Tibial artery (tissue), 4 donors: ENCODE measurements at regions not wholly inside any gene's neighbourhood (a gene's known extent, or its start where the extent isn't known, plus 50 kb on each side); places are given as distances from the start of the nearest gene placed in this dataset.

Experiments used
- DNase-seq, 2 donors: peaks; one replicate each; pipeline ENCODE4 v3.0.0-alpha.2; 2019
- H3K27ac ChIP-seq, 2 donors: fragments of 200-600 bp; sonication (generic) in 1 of 2; 1 replicate in 1 of 2; 2 replicates in 1 of 2; pipeline ENCODE4 v1.5.1; 2018 to 2019; ENCODE audit warnings: mild to moderate bottlenecking in 1 of 2
- H3K27me3 ChIP-seq, 2 donors: fragments of 200-600 bp; sonication (generic) in 1 of 2; one replicate each; pipeline versions ENCODE4 v1.5.1 to v1.6.0; 2016 to 2019
- H3K36me3 ChIP-seq, 3 donors: fragments of 200-600 bp; sonication (generic) in 2 of 3; one replicate each; pipeline ENCODE4 v1.5.1; 2016 to 2019; ENCODE audit warnings: mild to moderate bottlenecking in 2 of 3
- H3K4me1 ChIP-seq, 4 donors: fragments of 200-600 bp; sonication (generic) in 2 of 4; 1 replicate in 3 of 4; 2 replicates in 1 of 4; pipeline ENCODE4 v1.5.1; 2016 to 2019
- H3K4me3 ChIP-seq, 2 donors: fragments of 200-600 bp; sonication (generic) in 1 of 2; 1 replicate in 1 of 2; 2 replicates in 1 of 2; pipeline ENCODE4 v1.5.1; 2018 to 2019; ENCODE audit warnings: mild to moderate bottlenecking in 2 of 2
- H3K9me3 ChIP-seq, 3 donors: fragments of 200-600 bp; sonication (generic) in 1 of 3; one replicate each; pipeline ENCODE4 v1.5.1; 2016 to 2019
- intact Hi-C: fragments of 100-400 bp; cut with DNase I; formaldehyde crosslinking; loops from one replicate; pipeline ENCODE4 v1.15.0; 2023; ENCODE audit warnings: low total_unique reads
- TF ChIP-seq, protein P1 (sequence below), 2 experiments: fragments of 200-600 bp in 1 of 2; fragments of 450-650 bp in 1 of 2; IDR thresholded peaks; one replicate each; pipeline ENCODE4 v1.5.1; 2017 to 2019; ENCODE audit warnings: antibody characterized with exemption in 2 of 2, mild to moderate bottlenecking in 1 of 2, moderate library complexity in 1 of 2

DNA sequence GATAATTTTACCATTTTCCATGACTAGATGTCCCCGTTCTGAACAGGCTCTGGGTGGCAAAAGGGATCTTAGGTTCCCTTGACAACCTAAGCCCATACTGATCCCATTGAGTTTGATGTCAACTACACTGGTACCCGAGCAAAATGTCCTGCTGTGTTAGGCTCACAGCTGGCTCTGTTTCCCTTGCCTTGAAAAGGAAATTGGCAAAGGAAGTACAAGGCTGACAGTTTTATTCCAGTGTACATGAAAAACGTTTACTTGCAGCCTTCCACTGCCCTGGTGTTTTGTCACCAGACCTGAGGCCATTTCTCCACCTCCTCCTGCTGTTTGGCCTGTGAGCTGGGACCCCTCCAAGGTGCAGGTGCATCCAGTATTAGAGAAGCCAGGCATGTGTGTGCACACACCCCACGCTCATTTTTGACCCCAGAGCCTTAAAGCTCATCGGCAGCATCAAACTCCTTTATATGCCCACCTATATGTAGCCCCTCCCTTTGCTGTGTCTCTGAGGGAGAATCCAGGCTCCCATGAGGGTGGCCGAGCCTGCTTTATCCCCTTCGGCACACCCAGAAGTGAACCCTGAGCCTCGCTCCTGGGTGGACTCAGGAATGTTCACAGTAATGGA, 171.3 kb downstream of the NDUFA10 start:
- Histone ChIP-seq H3K27ac (no peak overlapping the region), H3K36me3 (no peaks in the 10 kb centered on the region), H3K4me3 (no peak overlapping the region), H3K4me1 (no peaks in the 10 kb centered on the region), H3K27me3 (peaks cover 0 to 4% of the 10 kb centered on the region in 2 donors), H3K9me3 (peaks cover 0 to 24% (median 19%) of the 10 kb centered on the region in 3 donors)
- TF ChIP-seq, protein P1, sequence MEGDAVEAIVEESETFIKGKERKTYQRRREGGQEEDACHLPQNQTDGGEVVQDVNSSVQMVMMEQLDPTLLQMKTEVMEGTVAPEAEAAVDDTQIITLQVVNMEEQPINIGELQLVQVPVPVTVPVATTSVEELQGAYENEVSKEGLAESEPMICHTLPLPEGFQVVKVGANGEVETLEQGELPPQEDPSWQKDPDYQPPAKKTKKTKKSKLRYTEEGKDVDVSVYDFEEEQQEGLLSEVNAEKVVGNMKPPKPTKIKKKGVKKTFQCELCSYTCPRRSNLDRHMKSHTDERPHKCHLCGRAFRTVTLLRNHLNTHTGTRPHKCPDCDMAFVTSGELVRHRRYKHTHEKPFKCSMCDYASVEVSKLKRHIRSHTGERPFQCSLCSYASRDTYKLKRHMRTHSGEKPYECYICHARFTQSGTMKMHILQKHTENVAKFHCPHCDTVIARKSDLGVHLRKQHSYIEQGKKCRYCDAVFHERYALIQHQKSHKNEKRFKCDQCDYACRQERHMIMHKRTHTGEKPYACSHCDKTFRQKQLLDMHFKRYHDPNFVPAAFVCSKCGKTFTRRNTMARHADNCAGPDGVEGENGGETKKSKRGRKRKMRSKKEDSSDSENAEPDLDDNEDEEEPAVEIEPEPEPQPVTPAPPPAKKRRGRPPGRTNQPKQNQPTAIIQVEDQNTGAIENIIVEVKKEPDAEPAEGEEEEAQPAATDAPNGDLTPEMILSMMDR (IDR thresholded peaks at IDR 0.05) = no peak
- no peak for DNase-seq
- intact Hi-C loops = no loop called here

GRCh38 chr2:239853121-239853520, 172.0 kb downstream of the NDUFA10 start:
- Histone ChIP-seq H3K27ac (no peak overlapping the region), H3K9me3 (peaks cover 0 to 24% (median 19%) of the 10 kb centered on the region in 3 donors), H3K4me3 (no peak overlapping the region), H3K36me3 (no peaks in the 10 kb centered on the region), H3K27me3 (peaks cover 0 to 4% of the 10 kb centered on the region in 2 donors), H3K4me1 (no peaks in the 10 kb centered on the region)
- no peak for DNase-seq
- TF ChIP-seq, protein P1 (IDR thresholded peaks at IDR 0.05) = no peak
- intact Hi-C loops = no loop called here

- TF ChIP-seq, protein P1 (IDR thresholded peaks at IDR 0.05) = no peak
- no peak for DNase-seq
These were observed 172.9 kb downstream of the NDUFA10 start for GRCh38 chr2:239852272-239852671.

GRCh38 chr2:239846789-239847676, 178.1 kb downstream of the NDUFA10 start:
- peaks cover 0 to 24% (median 24%) of the 10 kb centered on the region in 3 donors for H3K9me3 ChIP-seq
- DNase-seq = no peak

More at GRCh38 chr2:239852272-239852671, 172.9 kb downstream of the NDUFA10 start:
- no peaks in the 10 kb centered on the region for H3K36me3 ChIP-seq
- H3K27me3 ChIP-seq = peaks cover 0 to 4% of the 10 kb centered on the region in 2 donors
- H3K27ac ChIP-seq = no peak overlapping the region
- H3K9me3 ChIP-seq = peaks cover 0 to 24% (median 19%) of the 10 kb centered on the region in 3 donors
- no peaks in the 10 kb centered on the region for H3K4me1 ChIP-seq
- intact Hi-C loops = no loop called here
- no peak overlapping the region for H3K4me3 ChIP-seq

GRCh38 chr2:239845968-239846367, 179.2 kb downstream of the NDUFA10 start:
- intact Hi-C loops = no loop called here
- no peak for DNase-seq
- H3K27me3 ChIP-seq = no peaks in the 10 kb centered on the region
- H3K27ac ChIP-seq = no peak overlapping the region
- TF ChIP-seq, protein P1 (IDR thresholded peaks at IDR 0.05) = no peak
- H3K36me3 ChIP-seq = no peaks in the 10 kb centered on the region
- no peaks in the 10 kb centered on the region for H3K4me1 ChIP-seq
- H3K4me3 ChIP-seq = no peak overlapping the region
- H3K9me3 ChIP-seq = peaks cover 0 to 18% (median 14%) of the 10 kb centered on the region in 3 donors

More at GRCh38 chr2:239846789-239847676, 178.1 kb downstream of the NDUFA10 start:
- intact Hi-C loops = no loop called here
- TF ChIP-seq, protein P1 (IDR thresholded peaks at IDR 0.05) = no peak
- Histone ChIP-seq H3K27me3 (no peaks in the 10 kb centered on the region), H3K4me3 (no peak overlapping the region), H3K27ac (no peak overlapping the region), H3K36me3 (no peaks in the 10 kb centered on the region), H3K4me1 (no peaks in the 10 kb centered on the region)
